GM19025 (cell line): ENCODE measurements at regions not wholly inside any gene's neighbourhood (a gene's known extent, or its start where the extent isn't known, plus 50 kb on each side); places are given as distances from the start of the nearest gene placed in this dataset.

ENCODE experiments used
- ATAC-seq: cut with Tn5 transposase; IDR thresholded peaks from one replicate; pipeline ENCODE4 v1.9.1; 2021; ENCODE audit warnings: mild to moderate bottlenecking, low read depth, moderate library complexity; ENCODE audit not compliant: unreplicated experiment

- no peak for ATAC-seq
Measured at GRCh38 chr13:107450931-107451330, 764.4 kb downstream of the LIG4 start.

- ATAC-seq: no peak
Measured at GRCh38 chr13:107450431-107450830, 764.9 kb downstream of the LIG4 start.

GRCh38 chr13:107447591-107447990 lies 767.7 kb downstream of the LIG4 start:
- ATAC-seq: no peak

DNA sequence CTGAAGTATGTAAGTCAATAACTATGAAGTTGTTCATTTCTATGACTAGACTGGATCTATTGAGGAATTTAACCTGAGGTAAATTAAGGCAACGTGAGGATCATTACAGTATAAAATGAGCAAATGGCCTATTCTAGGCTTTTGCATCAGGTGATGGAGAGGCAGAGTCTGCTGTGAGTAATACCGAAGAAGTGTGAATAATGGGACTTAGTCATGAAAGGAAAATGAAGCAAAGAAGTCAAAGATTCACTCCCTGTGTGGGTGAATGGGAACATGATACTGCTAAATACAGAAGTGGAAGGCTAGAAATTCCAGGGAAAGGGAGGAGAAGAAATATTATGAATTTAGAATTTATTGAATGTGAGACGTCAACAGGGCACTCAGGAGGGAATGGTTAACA lies 774.1 kb downstream of the LIG4 start:
- ATAC-seq: no peak

- no peak for ATAC-seq
Measured at GRCh38 chr13:107438251-107438650, 777.1 kb downstream of the LIG4 start.

DNA sequence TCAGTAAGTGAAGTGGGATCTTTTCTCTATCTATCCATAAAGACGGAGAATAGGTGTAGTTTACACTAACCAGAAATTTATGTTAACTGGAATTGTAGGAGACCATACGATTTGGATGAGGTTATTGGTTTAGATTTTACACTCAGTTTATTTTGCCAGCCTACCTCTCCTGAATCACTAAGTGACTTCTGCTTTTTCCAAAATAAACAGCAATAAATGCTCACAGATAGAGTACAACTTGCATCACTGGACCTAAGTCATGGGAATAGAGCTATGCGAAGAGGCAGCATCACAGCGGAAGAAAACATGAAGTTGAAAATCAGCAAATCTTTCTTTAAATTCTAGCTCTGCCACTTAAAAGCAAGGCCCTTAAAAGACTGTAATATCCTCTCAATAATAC lies 781.0 kb downstream of the LIG4 start:
- no peak for ATAC-seq

DNA sequence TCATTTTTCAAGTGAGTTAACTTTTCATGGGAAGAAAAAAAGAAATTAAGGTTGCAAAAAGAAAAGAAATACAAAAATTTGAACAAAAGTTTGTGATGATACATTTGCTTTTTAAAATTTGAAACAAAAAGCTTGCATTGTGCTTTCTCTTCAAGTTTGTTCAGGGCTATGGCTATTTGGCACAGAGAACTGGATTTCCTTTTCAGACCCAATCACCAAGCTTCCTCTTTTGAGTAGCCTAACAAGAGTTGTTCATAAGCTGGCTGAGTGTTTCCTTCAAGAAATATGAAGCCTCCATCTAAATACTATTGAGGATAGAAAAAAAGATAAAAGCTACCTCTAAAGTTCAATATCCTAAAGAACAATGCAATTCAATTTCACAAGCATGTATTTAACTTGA lies 787.8 kb downstream of the LIG4 start:
- ATAC-seq: no peak

- no peak for ATAC-seq
Measured at GRCh38 chr13:107422421-107422820, 792.9 kb downstream of the LIG4 start.

- no peak for ATAC-seq
Measured at GRCh38 chr13:107421951-107422350, 793.4 kb downstream of the LIG4 start.

- no peak for ATAC-seq
Measured at GRCh38 chr13:107421028-107421427, 794.3 kb downstream of the LIG4 start.

- ATAC-seq: no peak
Measured at GRCh38 chr13:107413005-107413404, 802.3 kb downstream of the LIG4 start.

DNA sequence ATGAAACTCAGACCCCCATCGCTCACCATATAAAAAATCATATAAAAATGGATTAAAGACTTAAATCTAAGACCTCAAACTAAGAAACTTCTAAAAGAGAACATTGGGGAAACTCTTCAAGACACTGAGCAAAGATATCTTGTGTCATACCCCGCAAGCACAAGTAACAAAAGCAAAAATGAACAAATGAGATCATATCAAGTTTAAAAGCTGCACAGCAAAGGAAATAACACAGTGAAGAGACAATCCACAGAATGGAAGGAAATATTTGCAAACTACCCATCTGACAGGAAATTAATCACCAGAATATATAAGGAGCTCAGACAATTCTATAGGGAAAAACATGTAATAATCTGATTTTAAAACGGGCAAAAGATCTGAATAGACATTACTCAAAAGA lies 808.3 kb downstream of the LIG4 start:
- no peak for ATAC-seq

- no peak for ATAC-seq
Measured at GRCh38 chr13:107395927-107396662, 819.2 kb downstream of the LIG4 start.

GRCh38 chr13:107392205-107392604 lies 823.1 kb downstream of the LIG4 start:
- no peak for ATAC-seq

- no peak for ATAC-seq
Measured at GRCh38 chr13:107387525-107387924, 819.6 kb upstream of the ARGLU1 start.

DNA sequence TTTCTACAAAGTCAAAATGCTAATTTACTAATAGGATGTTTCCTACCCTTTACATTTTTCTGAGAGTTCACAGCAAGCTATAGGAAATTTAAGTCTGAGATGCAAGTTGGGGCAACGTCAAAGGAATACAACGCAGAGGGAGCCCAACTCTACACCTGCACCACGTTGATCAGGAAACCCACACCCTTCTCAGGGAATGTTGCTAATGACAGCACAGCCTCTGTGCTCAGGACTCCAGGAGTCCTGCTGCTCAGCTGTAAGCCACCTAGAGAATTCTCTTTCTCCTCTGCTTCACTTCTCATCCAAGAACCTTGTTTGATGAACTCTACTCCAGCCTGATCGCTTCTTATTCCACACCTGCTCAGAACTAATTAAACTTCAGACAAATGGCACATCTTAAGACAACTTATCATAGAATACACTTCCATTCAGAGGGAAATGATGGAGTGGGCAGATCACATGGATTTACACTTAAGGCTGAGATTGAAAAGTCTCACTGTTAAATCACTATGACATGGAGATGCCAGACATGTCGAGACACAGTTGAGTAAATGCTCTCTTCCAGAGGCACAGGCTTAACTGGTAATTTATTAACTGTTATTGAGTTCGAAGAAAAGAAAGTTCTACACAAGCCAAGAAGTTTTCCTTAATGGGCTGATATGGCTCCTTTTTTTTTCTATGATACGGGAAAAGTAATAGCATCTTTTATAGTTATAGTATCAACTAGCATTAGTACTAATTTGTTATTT lies 811.6 kb upstream of the ARGLU1 start:
- no peak for ATAC-seq

- ATAC-seq: no peak
Measured at GRCh38 chr13:107376341-107377125, 808.6 kb upstream of the ARGLU1 start.

DNA sequence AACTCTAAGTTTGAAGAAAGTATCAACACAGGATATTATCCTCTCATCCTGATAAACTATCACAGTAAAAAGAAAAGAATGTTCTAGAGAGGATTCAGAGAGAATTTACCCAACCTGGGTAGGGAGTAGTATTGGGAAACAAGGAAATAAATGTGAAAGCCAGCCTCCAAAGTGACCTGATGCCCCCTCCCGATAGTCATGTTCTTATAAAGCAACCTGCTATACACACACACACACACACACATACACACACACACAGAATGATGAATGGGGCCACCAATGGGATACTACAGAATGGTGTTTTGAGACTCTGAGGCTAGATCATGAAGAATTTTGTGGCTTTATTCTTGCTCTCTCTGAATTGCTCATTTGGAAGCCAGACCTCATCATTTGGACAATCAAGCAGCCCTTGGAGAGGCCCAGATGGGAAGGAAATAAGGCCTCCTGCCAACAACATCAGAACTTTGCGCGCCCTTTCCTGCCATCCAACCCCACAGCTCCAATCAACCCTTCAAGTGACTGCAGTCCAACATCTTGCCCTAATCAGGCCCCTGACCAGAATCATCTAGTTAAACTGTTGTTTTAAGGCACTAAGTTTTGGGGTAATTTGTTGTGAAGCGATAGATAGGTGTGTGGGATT lies 807.9 kb upstream of the ARGLU1 start:
- no peak for ATAC-seq

- ATAC-seq: no peak
Measured at GRCh38 chr13:107374038-107374437, 806.1 kb upstream of the ARGLU1 start.

- no peak for ATAC-seq
Measured at GRCh38 chr13:107373551-107373950, 805.6 kb upstream of the ARGLU1 start.
